ENCODE measurements at regions not wholly inside any gene's neighbourhood (a gene's known extent, or its start where the extent isn't known, plus 50 kb on each side); places are given as distances from the start of the nearest gene placed in this dataset.
"Not testable (repeated sequence)": the region's sequence is repeated elsewhere in the genome, so short reads cannot be mapped to it uniquely, and the experiment has no call there.

- intact Hi-C loops (cut with DNase I) = no loop called here
- DNase-seq = no peak
These were observed 274.5 kb downstream of the SLC7A11 start for GRCh38 chr4:137967480-137968190.

- no peak for DNase-seq
These were observed 275.6 kb downstream of the SLC7A11 start for GRCh38 chr4:137966504-137966903.

GRCh38 chr4:137961051-137961438 lies 281.1 kb downstream of the SLC7A11 start:
- intact Hi-C loops (cut with DNase I) = no loop called here
- DNase-seq = no peak

More at GRCh38 chr4:137966504-137966903, 275.6 kb downstream of the SLC7A11 start:
- intact Hi-C loops (cut with DNase I) = no loop called here

- no peak for DNase-seq
- intact Hi-C loops (cut with DNase I) = no loop called here
These were observed 281.6 kb downstream of the SLC7A11 start for GRCh38 chr4:137960371-137961050.

- no peak for DNase-seq
- intact Hi-C loops (cut with DNase I) = no loop called here
These were observed 284.3 kb downstream of the SLC7A11 start for GRCh38 chr4:137957806-137958205.

GRCh38 chr4:137956256-137956655 lies 285.9 kb downstream of the SLC7A11 start:
- intact Hi-C loops (cut with DNase I) = no loop called here
- no peak for DNase-seq

- DNase-seq = no peak
- intact Hi-C loops (cut with DNase I) = no loop called here
These were observed 286.6 kb downstream of the SLC7A11 start for GRCh38 chr4:137955595-137955994.

- DNase-seq = no peak
- intact Hi-C loops (cut with DNase I) = no loop called here
These were observed 290.0 kb downstream of the SLC7A11 start for GRCh38 chr4:137952116-137952515.

- intact Hi-C loops (cut with DNase I) = no loop called here
- no peak for DNase-seq
These were observed 291.9 kb downstream of the SLC7A11 start for GRCh38 chr4:137950286-137950685.

GRCh38 chr4:137949746-137950145 lies 292.4 kb downstream of the SLC7A11 start:
- intact Hi-C loops (cut with DNase I) = no loop called here
- DNase-seq = no peak

- DNase-seq = no peak
- intact Hi-C loops (cut with DNase I) = no loop called here
These were observed 295.5 kb downstream of the SLC7A11 start for GRCh38 chr4:137946453-137947174.

- DNase-seq = peak in 1 of 10 donors; percentile 22
- intact Hi-C loops (cut with DNase I) = not testable (repeated sequence)
These were observed 299.3 kb downstream of the SLC7A11 start for GRCh38 chr4:137942815-137943214.

GRCh38 chr4:137942015-137942515 lies 300.1 kb downstream of the SLC7A11 start:
- intact Hi-C loops (cut with DNase I) = not testable (repeated sequence)
- DNase-seq = peak in 2 of 10 donors; percentile 50 to 55

GRCh38 chr4:137934911-137935310 lies 307.2 kb downstream of the SLC7A11 start:
- DNase-seq = peak in 2 of 10 donors; percentile 4 to 65
- intact Hi-C loops (cut with DNase I) = no loop called here

GRCh38 chr4:137934046-137934445 lies 308.1 kb downstream of the SLC7A11 start:
- intact Hi-C loops (cut with DNase I) = no loop called here
- DNase-seq = no peak

GRCh38 chr4:137927972-137928371 lies 314.2 kb downstream of the SLC7A11 start:
- intact Hi-C loops (cut with DNase I) = no loop called here

GRCh38 chr4:137923494-137923893 lies 318.7 kb downstream of the SLC7A11 start:
- intact Hi-C loops (cut with DNase I) = no loop called here
- no peak for DNase-seq

More at GRCh38 chr4:137927972-137928371, 314.2 kb downstream of the SLC7A11 start:
- no peak for DNase-seq

GRCh38 chr4:137922721-137923120 lies 319.4 kb downstream of the SLC7A11 start:
- DNase-seq = no peak
- intact Hi-C loops (cut with DNase I) = no loop called here

GRCh38 chr4:137909529-137910309 lies 332.4 kb downstream of the SLC7A11 start:
- intact Hi-C loops (cut with DNase I) = no loop called here
- peak in 2 of 10 donors; percentile 7 to 43 for DNase-seq

- DNase-seq = no peak
- intact Hi-C loops (cut with DNase I) = no loop called here
These were observed 336.2 kb downstream of the SLC7A11 start for GRCh38 chr4:137905930-137906329.
